ENCODE measurements at regions not wholly inside any gene's neighbourhood (a gene's known extent, or its start where the extent isn't known, plus 50 kb on each side); places are given as distances from the start of the nearest gene placed in this dataset.
A peak's percentile ranks its signal among the peaks of the same experiment; 100 is the strongest.

GRCh38 chrX:13381514-13381913, 61.7 kb upstream of the ATXN3L start:
- BruUV-seq (replicated peaks): no TSS peak

GRCh38 chrX:13380211-13380610, 60.4 kb upstream of the ATXN3L start:
- CTCF ChIA-PET: no interaction called here
- no TSS peak for BruUV-seq (replicated peaks)
- Histone ChIP-seq H3K27me3 (replicated peaks in 1 of 2; ENCODE audit: control insufficient read depth in 2 of 2, insufficient read depth in 2 of 2, low read length in 1 of 2) (no peaks in the 10 kb centered on the region), H3K36me3 (ENCODE audit: control insufficient read depth in 2 of 2, insufficient read depth in 2 of 2, low read length in 1 of 2) (no peaks in the 10 kb centered on the region), H3K4me3 (no peak overlapping the region), H3K4me2 (ENCODE audit: control insufficient read depth, insufficient read depth) (no peak overlapping the region), H3K9me3 (replicated peaks; ENCODE audit: control insufficient read depth, insufficient read depth, low read length) (no peaks in the 10 kb centered on the region; the same call in 2 of the 3 replicates), H3K79me2 (ENCODE audit: control insufficient read depth, insufficient read depth, low read length) (no peaks in the 10 kb centered on the region), H3K27ac (ENCODE audit: control insufficient read depth, insufficient read depth) (no peak overlapping the region), H3K4me1 (ENCODE audit: control insufficient read depth, insufficient read depth, low read length) (no peaks in the 10 kb centered on the region; the same call in 1 of the 2 replicates), H3K9ac (ENCODE audit: control insufficient read depth, insufficient read depth, low read length) (no peak overlapping the region), H4K20me1 (ENCODE audit: control insufficient read depth, insufficient read depth) (no peaks in the 10 kb centered on the region), H2AFZ (ENCODE audit: control insufficient read depth, low read depth, low read length) (no peak overlapping the region)
- TF ChIP-seq CEBPB (IDR thresholded peaks at IDR 0.05; ENCODE audit: borderline replicate concordance in 1 of 2, low read depth in 2 of 2, low read length in 2 of 2) (no peak), NFYA (IDR thresholded peaks at IDR 0.05; ENCODE audit: borderline replicate concordance, low read depth, low read length) (no peak), TBL1XR1 (IDR thresholded peaks at IDR 0.05; ENCODE audit: low read depth, low read length) (no peak), NFXL1 (IDR thresholded peaks at IDR 0.05; ENCODE audit: borderline replicate concordance) (no peak), BCL3 (IDR thresholded peaks at IDR 0.05; ENCODE audit: borderline replicate concordance, insufficient read depth, low read depth, low read length, poor library complexity, severe bottlenecking) (peak; percentile 24), TCF12 (IDR thresholded peaks at IDR 0.05; ENCODE audit: low read depth, low read length) (no peak), ZNF24 (IDR thresholded peaks at IDR 0.05) (no peak), CREB1 (IDR thresholded peaks at IDR 0.05; ENCODE audit: low read depth) (no peak)
- FAIRE-seq (no peak), DNase-seq (ENCODE audit: low read depth, low spot score) (no peak), ATAC-seq (peak; percentile 13; the same call in 1 of the 3 replicates)
- RAD21 ChIA-PET (ENCODE audit: unreplicated experiment): interaction anchor here (0.8 to 1.0 kb wide), 2 partner anchors 288 to 566 kb away, joined by 3 to 4 read pairs; no protein-coding TSS in a partner anchor
- WGBS (ENCODE audit: insufficient coverage, insufficient replicate concordance, low lambda C conversion rate, missing lambda C conversion rate): 29% methylated on average over 2 of the region's 2 CpGs
- intact Hi-C loops (cut with micrococcal nuclease; ENCODE audit: unreplicated experiment) (loop anchor here (5.0 kb wide), 1 partner anchor 123 kb away; no protein-coding TSS in a partner anchor), in situ Hi-C loops (cut with MboI) (no loop called here)
- POLR2A ChIA-PET: interaction anchor here (0.7 kb wide), 1 partner anchor 285 kb away, joined by 4 read pairs; no protein-coding TSS in a partner anchor
- SMC1A ChIA-PET (ENCODE audit: uncharacterized antibody, unreplicated experiment): interaction anchor here (0.6 to 1.5 kb wide), 3 partner anchors 8 to 434 kb away, joined by 3 to 7 read pairs (median 4); no protein-coding TSS in a partner anchor

More at GRCh38 chrX:13381514-13381913, 61.7 kb upstream of the ATXN3L start:
- Histone ChIP-seq H3K27me3 (replicated peaks in 1 of 2; ENCODE audit: control insufficient read depth in 2 of 2, insufficient read depth in 2 of 2, low read length in 1 of 2) (no peaks in the 10 kb centered on the region), H3K9ac (ENCODE audit: control insufficient read depth, insufficient read depth, low read length) (no peak overlapping the region), H2AFZ (ENCODE audit: control insufficient read depth, low read depth, low read length) (peak overlapping the region; percentile 8; the same call in 1 of the 2 replicates), H3K79me2 (ENCODE audit: control insufficient read depth, insufficient read depth, low read length) (no peaks in the 10 kb centered on the region), H3K4me3 (no peak overlapping the region), H3K4me1 (ENCODE audit: control insufficient read depth, insufficient read depth, low read length) (no peaks in the 10 kb centered on the region; the same call in 1 of the 2 replicates), H3K4me2 (ENCODE audit: control insufficient read depth, insufficient read depth) (no peak overlapping the region), H3K27ac (ENCODE audit: control insufficient read depth, insufficient read depth) (no peak overlapping the region), H3K36me3 (ENCODE audit: control insufficient read depth in 2 of 2, insufficient read depth in 2 of 2, low read length in 1 of 2) (no peaks in the 10 kb centered on the region), H4K20me1 (ENCODE audit: control insufficient read depth, insufficient read depth) (no peaks in the 10 kb centered on the region), H3K9me3 (replicated peaks; ENCODE audit: control insufficient read depth, insufficient read depth, low read length) (no peaks in the 10 kb centered on the region; the same call in 2 of the 3 replicates)
- POLR2A ChIA-PET: no interaction called here
- in situ Hi-C loops (cut with MboI): no loop called here
- RAD21 ChIA-PET (ENCODE audit: unreplicated experiment): no interaction called here
- TF ChIP-seq CHD1 (IDR thresholded peaks at IDR 0.05; ENCODE audit: low read depth, low read length) (no peak), RUNX3 (IDR thresholded peaks at IDR 0.05; ENCODE audit: low read length) (no peak), ASH2L (IDR thresholded peaks at IDR 0.05; ENCODE audit: borderline replicate concordance, low read depth) (no peak), USF2 (IDR thresholded peaks at IDR 0.05; ENCODE audit: borderline replicate concordance, low read depth, low read length) (no peak), HCFC1 (IDR thresholded peaks at IDR 0.05; ENCODE audit: low read length) (no peak), PAX8 (IDR thresholded peaks at IDR 0.05) (no peak), TCF7 (IDR thresholded peaks at IDR 0.05; ENCODE audit: borderline replicate concordance) (no peak), SIN3A (IDR thresholded peaks at IDR 0.05; ENCODE audit: low read depth, low read length) (no peak)
- 84% methylated on average over 2 of the region's 2 CpGs for WGBS (ENCODE audit: insufficient coverage, insufficient replicate concordance, low lambda C conversion rate, missing lambda C conversion rate)
- no peak for DNase-seq (ENCODE audit: low read depth, low spot score)
- FAIRE-seq: no peak
- CTCF ChIA-PET: no interaction called here
- no peak for ATAC-seq
- intact Hi-C loops (cut with micrococcal nuclease; ENCODE audit: unreplicated experiment): loop anchor here (5.0 kb wide), 1 partner anchor 124 kb away; no protein-coding TSS in a partner anchor
- SMC1A ChIA-PET (ENCODE audit: uncharacterized antibody, unreplicated experiment): no interaction called here
